HepG2 (cell line): ENCODE measurements at regions not wholly inside any gene's neighbourhood (a gene's known extent, or its start where the extent isn't known, plus 50 kb on each side); places are given as distances from the start of the nearest gene placed in this dataset.

Source experiments
- ATAC-seq: fragments of 200-7000 bp; cut with Tn5 transposase; 3 replicates; pipeline ENCODE4 v1.9.1; 2020; ENCODE audit warnings: mild to moderate bottlenecking, moderate library complexity
- BruUV-seq: library from RNA; stranded (reverse); fragments of 400-500 nt; replicated peaks from 2 replicates; lab custom pipeline; 2021; lab: Mats Ljungman, UMichigan
- CTCF ChIA-PET: fragments of 300-600 bp; formaldehyde crosslinking; extraction: SDS; loops from one replicate; lab custom pipeline; 2021; ENCODE audit warnings: low total read pairs, inconsistent platforms, low intra/inter-chr PET ratio; lab: Yijun Ruan, JAX
- POLR2A ChIA-PET: fragments of 350-600 bp; sonication (Branson Sonifier 250); formaldehyde crosslinking; loops from one replicate; lab custom pipeline; 2020; ENCODE audit warnings: antibody characterized with exemption, inconsistent platforms; lab: Yijun Ruan, JAX
- DNase-seq: peaks from one replicate; pipeline ENCODE4 v3.0.0-alpha.2; 2015; ENCODE audit warnings: low spot score
- FAIRE-seq: peaks from 3 replicates; lab custom pipeline; 2011; peaks lifted over from hg19 to GRCh38; lab: Jason Lieb, UNC
- H2AFZ ChIP-seq: one replicate; pipeline ENCODE4 v1.6.1; 2011; ENCODE audit warnings: low read length, inconsistent platforms
- H3K27ac ChIP-seq: fragments of 300-600 bp; 3 replicates; pipeline ENCODE4 v1.8.0; 2011; ENCODE audit warnings: mixed run types, mild to moderate bottlenecking, mixed read lengths, low read length, inconsistent platforms; ENCODE audit not compliant: insufficient read depth; ENCODE audit errors: extremely low read length
- H3K27me3 ChIP-seq, 2 experiments: fragments of 200-600 bp in 1 of 2; 2 replicates in 1 of 2; 3 replicates in 1 of 2; pipeline versions ENCODE4 v1.6.0 to v1.8.0; 2011; ENCODE audit warnings: low read length in 2 of 2, mild to moderate bottlenecking in 2 of 2, moderate library complexity in 2 of 2, inconsistent platforms in 1 of 2; ENCODE audit not compliant: insufficient read depth in 2 of 2, control insufficient read depth in 1 of 2
- H3K36me3 ChIP-seq, 2 experiments: fragments of 200-600 bp in 1 of 2; replicated peaks in 1 of 2; 2 replicates in 1 of 2; 3 replicates in 1 of 2; pipeline versions ENCODE4 v1.5.1 to v1.8.0; 2011; ENCODE audit warnings: low read length in 2 of 2, inconsistent platforms in 1 of 2; ENCODE audit not compliant: insufficient read depth in 2 of 2, control insufficient read depth in 1 of 2
- H3K4me1 ChIP-seq: 2 replicates; pipeline ENCODE4 v1.5.1; 2012; ENCODE audit warnings: low read length, inconsistent platforms; ENCODE audit not compliant: insufficient read depth
- H3K4me2 ChIP-seq: 2 replicates; pipeline ENCODE4 v1.6.0; 2011; ENCODE audit warnings: low read depth, low read length, inconsistent platforms
- H3K4me3 ChIP-seq, 3 experiments: fragments of 200-600 bp in 1 of 3; sonication (generic), shearing (Covaris generic) in 1 of 3; replicated peaks in 1 of 3; 2 replicates each; pipeline ENCODE4 v1.5.1; 2011 to 2016; ENCODE audit warnings: low read length in 3 of 3, inconsistent platforms in 2 of 3, low read depth in 2 of 3, mild to moderate bottlenecking in 2 of 3, control low read depth in 1 of 3, mixed read lengths in 1 of 3; ENCODE audit not compliant: insufficient read depth in 1 of 3
- H3K79me2 ChIP-seq: one replicate; pipeline ENCODE4 v1.6.1; 2011; ENCODE audit warnings: low read length, inconsistent platforms; ENCODE audit not compliant: insufficient read depth
- H3K9ac ChIP-seq: 2 replicates; pipeline ENCODE4 v1.6.0; 2011; ENCODE audit warnings: mild to moderate bottlenecking, low read depth, low read length, inconsistent platforms; ENCODE audit not compliant: insufficient read depth
- H3K9me3 ChIP-seq: 2 replicates; pipeline ENCODE4 v1.5.1; 2012; ENCODE audit warnings: mild to moderate bottlenecking, low read length
- H4K20me1 ChIP-seq: 2 replicates; pipeline ENCODE4 v1.6.0; 2011; ENCODE audit warnings: inconsistent platforms, mild to moderate bottlenecking, low read length, moderate library complexity; ENCODE audit not compliant: insufficient read depth
- ATF7-NPFF ChIP-seq: sonication (generic); formaldehyde crosslinking; IDR thresholded peaks from 2 replicates; pipeline ENCODE4 v1.8.1; 2023; ENCODE audit warnings: mild to moderate bottlenecking, low read depth, missing genetic modification reagents, moderate library complexity
- BHLHE40 ChIP-seq: IDR thresholded peaks from 2 replicates; pipeline ENCODE4 v1.6.1; 2011; ENCODE audit warnings: low read length, improper control_type of control experiment
- NR3C1 ChIP-seq: sonication (generic); formaldehyde crosslinking; IDR thresholded peaks from 2 replicates; pipeline ENCODE4 v1.4.0; 2020; ENCODE audit warnings: missing genetic modification reagents
- NRL ChIP-seq: sonication (generic); formaldehyde crosslinking; IDR thresholded peaks from 2 replicates; pipeline ENCODE4 v1.5.0; 2020; ENCODE audit warnings: missing genetic modification reagents, mild to moderate bottlenecking, moderate library complexity, borderline replicate concordance
- SP1 ChIP-seq, 2 experiments: fragments of 450-650 bp in 1 of 2; sonication (generic) in 1 of 2; formaldehyde crosslinking in 1 of 2; IDR thresholded peaks; 2 replicates each; pipeline versions ENCODE4 v1.4.0 to v1.6.1; 2016 to 2020; ENCODE audit warnings: missing genetic modification reagents in 1 of 2
- SP5 ChIP-seq: IDR thresholded peaks from 2 replicates; pipeline ENCODE4 v1.6.1; 2016; ENCODE audit warnings: low read depth, borderline replicate concordance
- SRY ChIP-seq: sonication (generic); formaldehyde crosslinking; IDR thresholded peaks from 2 replicates; pipeline ENCODE4 v1.8.0; 2022; ENCODE audit warnings: mild to moderate bottlenecking, missing genetic modification reagents
- TBX3 ChIP-seq: fragments of 450-650 bp; IDR thresholded peaks from 2 replicates; pipeline ENCODE4 v1.6.1; 2017; ENCODE audit warnings: antibody characterized with exemption, mild to moderate bottlenecking, inconsistent platforms, borderline replicate concordance
- TP53 ChIP-seq: sonication (generic); formaldehyde crosslinking; conservative IDR thresholded peaks from 2 replicates; pipeline ENCODE4 v1.4.0; 2020; ENCODE audit warnings: missing genetic modification reagents
- YEATS4 ChIP-seq: sonication (generic); formaldehyde crosslinking; IDR thresholded peaks from 2 replicates; pipeline ENCODE4 v1.4.0; 2020; ENCODE audit warnings: missing genetic modification reagents, borderline replicate concordance
- ZFP36L1 ChIP-seq: sonication (generic); formaldehyde crosslinking; IDR thresholded peaks from 2 replicates; pipeline ENCODE4 v1.8.0; 2022; ENCODE audit warnings: mild to moderate bottlenecking, missing genetic modification reagents, moderate library complexity
- ZNF225 ChIP-seq: sonication (generic); formaldehyde crosslinking; IDR thresholded peaks from 2 replicates; pipeline ENCODE4 v1.4.0; 2020; ENCODE audit warnings: mild to moderate bottlenecking, missing genetic modification reagents
- ZNF383 ChIP-seq: sonication (generic); formaldehyde crosslinking; IDR thresholded peaks from 2 replicates; pipeline ENCODE4 v1.4.0; 2020; ENCODE audit warnings: missing genetic modification reagents, mild to moderate bottlenecking, borderline replicate concordance
- ZNF496 ChIP-seq: sonication (generic); formaldehyde crosslinking; IDR thresholded peaks from 2 replicates; pipeline ENCODE4 v1.8.1; 2023; ENCODE audit warnings: mild to moderate bottlenecking, moderate library complexity, missing genetic modification reagents; ENCODE audit not compliant: insufficient replicate concordance
- ZNF615 ChIP-seq: sonication (generic); formaldehyde crosslinking; IDR thresholded peaks from 2 replicates; pipeline ENCODE4 v1.5.0; 2020; ENCODE audit warnings: mild to moderate bottlenecking, missing genetic modification reagents, borderline replicate concordance
- ZNF674 ChIP-seq: sonication (generic); formaldehyde crosslinking; IDR thresholded peaks from 2 replicates; pipeline ENCODE4 v1.5.0; 2020; ENCODE audit warnings: low read depth, mild to moderate bottlenecking, missing genetic modification reagents
- WGBS: methylation state at CpG from one replicate; pipeline ENCODE4 v1.1.6; 2017; ENCODE audit warnings: low lambda C conversion rate; 5-methylcytosine and 5-hydroxymethylcytosine counted together
- in situ Hi-C: cut with HindIII; loops from 2 replicates; pipeline ENCODE4 v1.10.0; 2017; ENCODE audit warnings: low pct_unique_long_range_greater_than_20kb; ENCODE audit not compliant: extremely low pct_ligation_motif_present
- intact Hi-C: fragments of 100-400 bp; cut with micrococcal nuclease; formaldehyde crosslinking; loops from one replicate; pipeline ENCODE4 v1.10.0; 2022; ENCODE audit not compliant: unreplicated experiment
- TF ChIP-seq, protein P1 (sequence below): IDR thresholded peaks from 2 replicates; pipeline ENCODE4 v1.6.1; 2012; ENCODE audit warnings: low read length, improper control_type of control experiment
- TF ChIP-seq, protein P2 (sequence below), 2 experiments: fragments of 450-650 bp in 1 of 2; sonication (generic) in 1 of 2; formaldehyde crosslinking; IDR thresholded peaks; 2 replicates each; pipeline versions ENCODE4 v1.5.0 to v1.8.0; 2020 to 2022; ENCODE audit warnings: mild to moderate bottlenecking in 1 of 2, missing genetic modification reagents in 1 of 2
- TF ChIP-seq, protein P3 (sequence below): sonication (generic); formaldehyde crosslinking; IDR thresholded peaks from 2 replicates; pipeline ENCODE4 v1.8.0; 2022; ENCODE audit warnings: missing genetic modification reagents, mild to moderate bottlenecking, inconsistent platforms, borderline replicate concordance

DNA sequence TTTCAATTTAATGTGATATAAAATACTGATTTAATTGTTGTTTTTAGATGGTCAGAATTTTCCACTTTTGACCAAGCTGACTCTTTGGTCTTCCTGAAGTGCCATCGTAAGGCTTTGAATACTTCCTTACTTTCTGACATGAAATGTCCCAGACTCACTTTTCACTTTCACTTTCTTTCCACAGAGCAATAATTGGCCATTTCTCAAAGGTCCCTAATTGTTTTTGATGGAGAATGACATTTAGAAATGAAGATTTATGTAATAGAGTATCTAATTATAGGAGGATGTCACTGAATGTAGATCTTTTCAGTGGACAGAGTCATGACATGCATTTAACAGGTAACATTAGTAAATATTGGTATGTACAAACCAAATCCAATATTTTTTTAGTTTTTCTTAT lies 1141.6 kb downstream of the KCNT2 start:
- Histone ChIP-seq H3K4me1 (no peaks in the 10 kb centered on the region), H3K4me2 (no peak overlapping the region), H3K27ac (no peak overlapping the region), H3K36me3 (no peaks in the 10 kb centered on the region), H2AFZ (no peak overlapping the region), H3K27me3 (no peaks in the 10 kb centered on the region), H3K79me2 (no peaks in the 10 kb centered on the region), H3K9me3 (no peaks in the 10 kb centered on the region), H3K9ac (no peak overlapping the region), H4K20me1 (no peaks in the 10 kb centered on the region), H3K4me3 (no peak overlapping the region)
- WGBS = 0% methylated on average over 1 of the region's 1 CpG
- intact Hi-C loops (no loop called here), in situ Hi-C loops (no loop called here)
- no peak for TF ChIP-seq ZNF383 (CRISPR knock-in tag)
- TF ChIP-seq, protein P1, sequence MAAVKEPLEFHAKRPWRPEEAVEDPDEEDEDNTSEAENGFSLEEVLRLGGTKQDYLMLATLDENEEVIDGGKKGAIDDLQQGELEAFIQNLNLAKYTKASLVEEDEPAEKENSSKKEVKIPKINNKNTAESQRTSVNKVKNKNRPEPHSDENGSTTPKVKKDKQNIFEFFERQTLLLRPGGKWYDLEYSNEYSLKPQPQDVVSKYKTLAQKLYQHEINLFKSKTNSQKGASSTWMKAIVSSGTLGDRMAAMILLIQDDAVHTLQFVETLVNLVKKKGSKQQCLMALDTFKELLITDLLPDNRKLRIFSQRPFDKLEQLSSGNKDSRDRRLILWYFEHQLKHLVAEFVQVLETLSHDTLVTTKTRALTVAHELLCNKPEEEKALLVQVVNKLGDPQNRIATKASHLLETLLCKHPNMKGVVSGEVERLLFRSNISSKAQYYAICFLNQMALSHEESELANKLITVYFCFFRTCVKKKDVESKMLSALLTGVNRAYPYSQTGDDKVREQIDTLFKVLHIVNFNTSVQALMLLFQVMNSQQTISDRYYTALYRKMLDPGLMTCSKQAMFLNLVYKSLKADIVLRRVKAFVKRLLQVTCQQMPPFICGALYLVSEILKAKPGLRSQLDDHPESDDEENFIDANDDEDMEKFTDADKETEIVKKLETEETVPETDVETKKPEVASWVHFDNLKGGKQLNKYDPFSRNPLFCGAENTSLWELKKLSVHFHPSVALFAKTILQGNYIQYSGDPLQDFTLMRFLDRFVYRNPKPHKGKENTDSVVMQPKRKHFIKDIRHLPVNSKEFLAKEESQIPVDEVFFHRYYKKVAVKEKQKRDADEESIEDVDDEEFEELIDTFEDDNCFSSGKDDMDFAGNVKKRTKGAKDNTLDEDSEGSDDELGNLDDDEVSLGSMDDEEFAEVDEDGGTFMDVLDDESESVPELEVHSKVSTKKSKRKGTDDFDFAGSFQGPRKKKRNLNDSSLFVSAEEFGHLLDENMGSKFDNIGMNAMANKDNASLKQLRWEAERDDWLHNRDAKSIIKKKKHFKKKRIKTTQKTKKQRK = no peak
- TF ChIP-seq TBX3 = no peak
- no peak for TF ChIP-seq SP5
- TF ChIP-seq TP53 (CRISPR knock-in tag) = no peak
- TF ChIP-seq ATF7-NPFF (CRISPR knock-in tag) = no peak
- no peak for TF ChIP-seq ZNF496 (CRISPR knock-in tag)
- TF ChIP-seq SP1 (IDR thresholded peaks at IDR 0.05) = no peak
- TF ChIP-seq SP1 (CRISPR knock-in tag; IDR thresholded peaks at IDR 0.05) = no peak
- TF ChIP-seq, protein P2, sequence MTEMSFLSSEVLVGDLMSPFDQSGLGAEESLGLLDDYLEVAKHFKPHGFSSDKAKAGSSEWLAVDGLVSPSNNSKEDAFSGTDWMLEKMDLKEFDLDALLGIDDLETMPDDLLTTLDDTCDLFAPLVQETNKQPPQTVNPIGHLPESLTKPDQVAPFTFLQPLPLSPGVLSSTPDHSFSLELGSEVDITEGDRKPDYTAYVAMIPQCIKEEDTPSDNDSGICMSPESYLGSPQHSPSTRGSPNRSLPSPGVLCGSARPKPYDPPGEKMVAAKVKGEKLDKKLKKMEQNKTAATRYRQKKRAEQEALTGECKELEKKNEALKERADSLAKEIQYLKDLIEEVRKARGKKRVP (CRISPR knock-in tag; IDR thresholded peaks at IDR 0.05) = no peak
- TF ChIP-seq ZNF674 = no peak
- no peak for TF ChIP-seq ZNF615
- no peak for TF ChIP-seq NRL (CRISPR knock-in tag)
- TF ChIP-seq YEATS4 (CRISPR knock-in tag) = no peak
- TF ChIP-seq ZFP36L1 (CRISPR knock-in tag) = no peak
- no peak for TF ChIP-seq ZNF225
- TF ChIP-seq, protein P3, sequence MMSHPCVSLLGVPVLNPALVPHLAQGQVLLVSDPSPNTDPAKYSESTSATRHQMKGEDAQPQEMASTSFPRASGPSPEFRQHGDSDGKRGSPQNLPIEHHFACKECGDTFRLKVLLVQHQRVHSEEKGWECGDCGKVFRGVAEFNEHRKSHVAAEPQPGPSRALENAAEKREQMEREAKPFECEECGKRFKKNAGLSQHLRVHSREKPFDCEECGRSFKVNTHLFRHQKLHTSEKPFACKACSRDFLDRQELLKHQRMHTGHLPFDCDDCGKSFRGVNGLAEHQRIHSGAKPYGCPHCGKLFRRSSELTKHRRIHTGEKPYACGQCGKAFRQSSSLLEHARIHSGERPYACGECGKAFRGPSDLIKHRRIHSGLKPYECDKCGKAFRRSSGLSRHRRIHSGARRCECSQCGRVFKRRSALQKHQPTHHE (CRISPR knock-in tag) = no peak
- TF ChIP-seq NR3C1 (CRISPR knock-in tag) = no peak
- TF ChIP-seq SRY (CRISPR knock-in tag) = no peak
- TF ChIP-seq BHLHE40 = no peak
- FAIRE-seq (no peak), DNase-seq (no peak), ATAC-seq (no peak)
- ChIA-PET POLR2A (no interaction called here), CTCF (no interaction called here)
- BruUV-seq = no TSS peak
